ENCODE measurements at regions not wholly inside any gene's neighbourhood (a gene's known extent, or its start where the extent isn't known, plus 50 kb on each side); places are given as distances from the start of the nearest gene placed in this dataset.

DNA sequence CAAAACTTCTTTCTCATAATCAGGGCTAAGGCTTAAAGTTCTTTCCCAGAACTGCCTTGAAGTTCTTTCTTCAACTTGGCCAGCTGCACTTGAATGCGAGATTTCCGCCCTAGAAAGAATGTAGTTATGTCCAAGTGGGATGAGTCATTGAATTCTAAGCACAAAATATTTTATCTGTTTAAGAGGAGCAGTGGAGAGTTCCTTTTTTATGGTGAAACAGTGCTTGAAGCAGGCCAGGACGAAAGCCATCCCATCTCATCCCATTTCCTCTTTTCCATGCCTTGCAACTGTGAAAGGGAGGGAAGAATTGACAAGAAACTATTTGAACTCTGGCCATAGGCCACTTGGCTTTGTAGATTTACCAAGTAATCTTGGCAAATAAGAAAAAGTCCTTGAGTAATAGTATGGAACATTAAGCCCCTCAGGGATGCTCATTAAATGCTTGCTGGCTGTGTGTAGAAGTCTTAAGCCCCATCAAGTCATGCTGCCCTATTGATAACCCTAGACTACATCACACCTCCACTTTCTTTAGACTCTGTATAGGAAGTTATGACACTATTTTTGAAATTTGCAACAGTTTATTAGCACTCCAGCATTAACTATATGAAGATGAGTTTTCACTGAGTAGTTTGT lies 174.5 kb downstream of the KCTD12 start:
- DNase-seq (ENCODE audit: extremely low spot score): no peak
- ChIA-PET CTCF (no interaction called here), POLR2A (no interaction called here)
- TF ChIP-seq L3MBTL2 (conservative IDR thresholded peaks at IDR 0.05) (no peak), LEF1 (IDR thresholded peaks at IDR 0.05; ENCODE audit: borderline replicate concordance) (no peak), SP1 (IDR thresholded peaks at IDR 0.05) (no peak), ARNT (IDR thresholded peaks at IDR 0.05) (no peak), SUZ12 (IDR thresholded peaks at IDR 0.05) (no peak), ZNF384 (IDR thresholded peaks at IDR 0.05) (no peak), FOXK2 (IDR thresholded peaks at IDR 0.05) (no peak), BHLHE40 (IDR thresholded peaks at IDR 0.05; ENCODE audit: borderline replicate concordance) (no peak), FOXM1 (IDR thresholded peaks at IDR 0.05; ENCODE audit: borderline replicate concordance) (no peak), NFRKB (IDR thresholded peaks at IDR 0.05) (no peak), HDGF (IDR thresholded peaks at IDR 0.05; ENCODE audit: borderline replicate concordance) (no peak), CTBP1 (IDR thresholded peaks at IDR 0.05; ENCODE audit: borderline replicate concordance) (no peak), TARDBP (IDR thresholded peaks at IDR 0.05) (no peak)

DNA sequence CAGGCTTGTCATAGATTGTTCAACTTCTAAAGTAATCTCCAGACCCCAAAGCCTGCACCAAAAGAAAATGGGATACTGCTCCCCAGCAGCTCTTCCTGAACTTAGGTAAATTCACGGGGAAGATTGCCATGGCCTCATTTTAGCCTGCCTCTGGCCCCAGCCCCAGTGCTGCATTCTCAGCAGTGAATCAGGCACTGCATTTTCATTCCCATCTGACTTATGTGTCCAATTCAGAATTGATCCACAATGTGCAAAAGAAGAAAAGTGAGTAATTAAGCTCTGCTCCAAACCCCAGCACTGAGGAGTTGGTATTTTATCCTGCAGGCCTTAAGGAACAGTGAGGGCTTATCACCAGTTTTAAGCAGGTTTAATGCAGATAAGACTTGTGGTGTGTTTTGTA lies 176.4 kb downstream of the KCTD12 start:
- CTCF ChIA-PET: no interaction called here
- POLR2A ChIA-PET: no interaction called here
- no peak for DNase-seq (ENCODE audit: extremely low spot score)

DNA sequence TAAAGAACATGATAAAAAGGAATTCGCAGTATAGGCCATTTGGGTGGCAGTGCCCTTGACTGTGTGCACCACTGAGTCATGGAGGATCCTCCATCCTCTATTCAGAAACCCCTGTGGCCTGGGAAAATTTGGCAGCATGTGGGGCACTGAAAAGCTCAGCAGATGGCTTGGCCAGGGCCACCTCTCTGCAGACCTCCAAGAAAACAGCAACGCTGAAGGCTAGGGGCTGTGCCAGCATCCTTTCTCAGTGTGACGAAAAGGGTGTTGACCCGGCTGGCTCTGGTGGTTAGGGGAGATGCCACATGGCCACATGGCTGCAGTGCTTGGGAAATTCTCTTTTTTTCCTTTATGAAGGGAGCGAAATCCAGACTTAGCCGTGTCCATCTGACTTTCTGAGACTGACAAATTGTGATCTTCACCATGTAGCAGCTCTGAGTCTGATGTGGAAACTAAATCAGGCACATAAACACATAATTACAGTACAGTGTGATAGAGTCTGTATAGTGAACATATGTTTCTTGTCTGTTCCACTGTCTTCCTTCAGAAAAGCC lies 178.0 kb downstream of the KCTD12 start:
- TF ChIP-seq SUZ12 (IDR thresholded peaks at IDR 0.05) (no peak), FOXM1 (IDR thresholded peaks at IDR 0.05; ENCODE audit: borderline replicate concordance) (no peak)
- POLR2A ChIA-PET: no interaction called here
- CTCF ChIA-PET: no interaction called here
- DNase-seq (ENCODE audit: extremely low spot score): no peak

More for the DNA sequence above, 176.4 kb downstream of the KCTD12 start:
- no peak for TF ChIP-seq HDGF (IDR thresholded peaks at IDR 0.05; ENCODE audit: borderline replicate concordance)

DNA sequence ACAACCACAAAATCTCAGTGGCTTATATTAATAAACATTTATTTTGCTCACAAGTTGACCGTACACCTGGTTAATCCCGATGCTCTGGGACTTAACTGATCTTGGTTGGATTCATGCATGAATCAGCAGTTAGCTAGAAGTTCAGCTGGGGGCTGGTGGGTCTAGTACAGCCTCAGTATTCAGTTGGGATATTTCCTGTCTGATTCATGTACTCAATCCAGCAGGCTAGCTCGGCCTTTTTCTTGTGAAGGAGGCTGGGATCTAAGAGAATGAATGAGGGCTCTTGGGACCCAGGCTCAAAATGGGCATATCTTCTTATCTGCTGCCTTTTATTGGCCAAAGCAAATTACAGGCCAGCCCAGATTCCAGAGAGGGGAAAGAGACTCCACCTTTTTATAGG lies 178.8 kb downstream of the KCTD12 start:
- CTCF ChIA-PET: interaction anchor here (0.6 kb wide), 1 partner anchor 39 kb away, joined by 5 read pairs; no protein-coding TSS in a partner anchor
- POLR2A ChIA-PET: no interaction called here
- TF ChIP-seq TARDBP (IDR thresholded peaks at IDR 0.05) (no peak), FOXM1 (IDR thresholded peaks at IDR 0.05; ENCODE audit: borderline replicate concordance) (no peak), ELF4 (IDR thresholded peaks at IDR 0.05) (no peak), NFRKB (IDR thresholded peaks at IDR 0.05) (no peak), HDGF (IDR thresholded peaks at IDR 0.05; ENCODE audit: borderline replicate concordance) (no peak), FOXK2 (IDR thresholded peaks at IDR 0.05) (no peak), SUZ12 (IDR thresholded peaks at IDR 0.05) (no peak), SP1 (IDR thresholded peaks at IDR 0.05) (no peak)
- TF ChIP-seq, protein P1, sequence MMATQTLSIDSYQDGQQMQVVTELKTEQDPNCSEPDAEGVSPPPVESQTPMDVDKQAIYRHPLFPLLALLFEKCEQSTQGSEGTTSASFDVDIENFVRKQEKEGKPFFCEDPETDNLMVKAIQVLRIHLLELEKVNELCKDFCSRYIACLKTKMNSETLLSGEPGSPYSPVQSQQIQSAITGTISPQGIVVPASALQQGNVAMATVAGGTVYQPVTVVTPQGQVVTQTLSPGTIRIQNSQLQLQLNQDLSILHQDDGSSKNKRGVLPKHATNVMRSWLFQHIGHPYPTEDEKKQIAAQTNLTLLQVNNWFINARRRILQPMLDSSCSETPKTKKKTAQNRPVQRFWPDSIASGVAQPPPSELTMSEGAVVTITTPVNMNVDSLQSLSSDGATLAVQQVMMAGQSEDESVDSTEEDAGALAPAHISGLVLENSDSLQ (IDR thresholded peaks at IDR 0.05): no peak
- DNase-seq (ENCODE audit: extremely low spot score): no peak

DNA sequence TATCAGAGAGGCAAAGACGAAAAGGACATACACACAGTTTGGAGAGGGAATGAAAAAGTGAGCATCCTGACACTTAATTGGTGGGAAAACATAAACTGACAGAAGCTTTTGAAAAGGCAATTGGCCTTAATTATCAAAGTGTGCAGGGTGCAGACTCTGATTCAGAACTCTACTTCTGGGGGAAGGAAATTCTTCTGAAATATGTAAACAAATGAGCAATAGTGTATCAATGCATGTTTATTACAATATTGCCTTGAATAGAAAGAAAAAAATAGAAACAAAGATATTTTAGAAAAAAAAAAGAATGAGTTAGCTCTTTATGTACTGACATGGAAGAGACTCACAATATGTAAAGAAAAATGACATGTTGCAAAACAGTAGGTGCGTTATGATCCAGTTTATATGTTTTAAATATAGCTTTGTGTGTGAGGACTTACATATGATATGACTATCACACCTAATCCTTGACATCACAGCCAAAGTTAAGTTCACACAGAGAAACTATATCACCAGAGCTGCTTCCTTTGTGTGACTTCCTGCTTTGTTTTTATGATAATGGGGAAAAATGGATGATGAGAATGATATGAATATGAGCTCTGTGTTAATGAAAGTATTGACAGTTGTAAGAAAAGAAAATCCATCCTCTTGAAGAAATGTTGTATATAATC lies 182.4 kb downstream of the KCTD12 start:
- DNase-seq (ENCODE audit: extremely low spot score): no peak
- CTCF ChIA-PET: interaction anchor here (0.9 kb wide), 1 partner anchor 181 kb away, joined by 6 read pairs; no protein-coding TSS in a partner anchor
- POLR2A ChIA-PET: interaction anchor here (0.9 kb wide), 1 partner anchor 181 kb away, joined by 3 read pairs; no protein-coding TSS in a partner anchor
- TF ChIP-seq HDGF (IDR thresholded peaks at IDR 0.05; ENCODE audit: borderline replicate concordance) (no peak), SUZ12 (IDR thresholded peaks at IDR 0.05) (no peak), LEF1 (IDR thresholded peaks at IDR 0.05; ENCODE audit: borderline replicate concordance) (no peak), L3MBTL2 (conservative IDR thresholded peaks at IDR 0.05) (no peak), SP1 (IDR thresholded peaks at IDR 0.05) (no peak), CTBP1 (IDR thresholded peaks at IDR 0.05; ENCODE audit: borderline replicate concordance) (no peak)

DNA sequence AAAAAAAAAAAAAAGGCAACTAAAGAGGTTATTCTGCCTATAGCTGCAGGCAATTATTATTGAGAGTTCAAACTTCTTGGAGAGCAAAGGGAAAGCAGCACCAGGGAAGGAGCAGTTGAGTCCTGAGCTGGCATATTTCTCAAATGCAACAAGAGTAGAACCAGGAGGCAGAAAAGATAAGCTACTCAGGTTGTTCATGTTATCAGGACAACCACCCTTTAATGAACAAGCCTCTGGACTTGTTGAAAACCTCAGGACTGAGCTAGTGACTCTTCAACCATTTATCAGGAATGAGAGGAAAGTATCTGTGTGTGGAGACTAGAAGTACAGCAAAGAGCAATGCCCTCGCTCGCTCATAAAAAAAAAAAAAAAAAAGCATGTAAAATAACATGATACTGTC lies 183.0 kb downstream of the KCTD12 start:
- TF ChIP-seq CTBP1 (IDR thresholded peaks at IDR 0.05; ENCODE audit: borderline replicate concordance) (no peak), TARDBP (IDR thresholded peaks at IDR 0.05) (no peak), BHLHE40 (IDR thresholded peaks at IDR 0.05; ENCODE audit: borderline replicate concordance) (no peak), LEF1 (IDR thresholded peaks at IDR 0.05; ENCODE audit: borderline replicate concordance) (no peak), HDGF (IDR thresholded peaks at IDR 0.05; ENCODE audit: borderline replicate concordance) (no peak), FOXM1 (IDR thresholded peaks at IDR 0.05; ENCODE audit: borderline replicate concordance) (no peak), ELF4 (IDR thresholded peaks at IDR 0.05) (no peak), FOXA1 (IDR thresholded peaks at IDR 0.05) (no peak), ZNF384 (IDR thresholded peaks at IDR 0.05) (no peak), NFRKB (IDR thresholded peaks at IDR 0.05) (no peak), L3MBTL2 (conservative IDR thresholded peaks at IDR 0.05) (no peak)
- TF ChIP-seq, protein P1 (IDR thresholded peaks at IDR 0.05): no peak
- no peak for DNase-seq (ENCODE audit: extremely low spot score)
- ChIA-PET CTCF (no interaction called here), POLR2A (interaction anchor here (0.9 kb wide), 1 partner anchor 182 kb away, joined by 3 read pairs; no protein-coding TSS in a partner anchor)

DNA sequence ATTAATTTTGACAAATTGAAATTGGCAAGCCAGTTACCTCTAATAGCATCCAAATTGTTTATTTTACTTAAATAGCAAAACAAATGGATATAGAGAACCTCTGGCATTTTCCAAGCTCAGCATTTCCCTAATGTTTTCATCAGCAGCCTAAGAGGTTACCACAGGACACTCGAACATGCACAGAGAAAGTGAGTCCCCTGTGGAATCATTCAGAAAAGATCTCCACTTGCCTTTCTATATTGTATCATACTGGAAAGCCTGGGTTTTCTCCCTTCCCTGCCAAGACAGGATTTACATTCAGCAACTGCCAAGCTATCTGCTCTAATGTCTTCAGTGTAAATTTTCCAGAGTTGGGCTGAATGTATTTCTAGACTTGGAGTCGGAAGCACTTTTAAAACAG lies 188.9 kb downstream of the KCTD12 start:
- DNase-seq (ENCODE audit: extremely low spot score): no peak
- TF ChIP-seq SP1 (IDR thresholded peaks at IDR 0.05): no peak
- TF ChIP-seq L3MBTL2 (conservative IDR thresholded peaks at IDR 0.05): no peak
- no peak for TF ChIP-seq SUZ12 (IDR thresholded peaks at IDR 0.05)
- TF ChIP-seq FOXA1 (IDR thresholded peaks at IDR 0.05): no peak
- TF ChIP-seq BHLHE40 (IDR thresholded peaks at IDR 0.05; ENCODE audit: borderline replicate concordance): no peak
- TF ChIP-seq, protein P1 (IDR thresholded peaks at IDR 0.05): no peak
- ChIA-PET CTCF (no interaction called here), POLR2A (no interaction called here)

All from HEK293T (cell line).